HG03280 (cell line): ENCODE measurements at regions not wholly inside any gene's neighbourhood (a gene's known extent, or its start where the extent isn't known, plus 50 kb on each side); places are given as distances from the start of the nearest gene placed in this dataset.

ENCODE experiments used
- ATAC-seq: cut with Tn5 transposase; IDR thresholded peaks from one replicate; pipeline ENCODE4 v1.9.1; 2021; ENCODE audit warnings: mild to moderate bottlenecking, moderate library complexity; ENCODE audit not compliant: unreplicated experiment

DNA sequence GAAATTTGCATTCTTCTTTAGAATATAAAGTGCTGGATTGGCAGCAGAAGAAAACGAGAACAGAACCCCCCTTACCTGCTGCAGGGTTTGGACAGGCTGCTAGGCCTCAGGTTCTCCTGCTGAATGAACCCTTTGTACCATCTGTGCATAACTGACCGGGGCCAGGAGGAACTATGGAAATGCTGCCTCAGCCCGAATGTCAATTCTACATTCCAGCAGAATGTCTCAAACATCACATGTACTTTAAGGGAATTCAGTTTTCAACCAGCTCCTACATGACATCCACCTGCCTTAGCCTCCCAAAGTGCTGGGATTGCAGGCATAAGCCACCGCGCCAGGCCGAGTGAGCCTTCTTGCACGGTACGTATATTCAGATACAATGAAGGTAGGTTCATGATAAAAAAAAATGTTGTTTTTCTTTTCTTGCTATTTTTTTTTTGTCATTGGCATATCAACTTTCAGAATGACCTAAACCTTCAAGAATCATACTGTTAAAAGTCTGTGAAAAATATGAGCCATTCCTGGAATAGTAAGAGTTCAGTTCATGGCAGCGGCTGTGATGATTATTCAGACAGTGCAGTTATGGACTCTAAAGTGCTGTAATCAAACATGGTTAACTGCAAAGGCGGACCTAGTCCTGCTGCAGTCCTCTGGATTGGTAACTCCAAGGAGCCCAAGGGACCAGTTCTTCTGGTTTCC is 84.4 kb upstream of the TNS3 start:
- ATAC-seq, result no peak

DNA sequence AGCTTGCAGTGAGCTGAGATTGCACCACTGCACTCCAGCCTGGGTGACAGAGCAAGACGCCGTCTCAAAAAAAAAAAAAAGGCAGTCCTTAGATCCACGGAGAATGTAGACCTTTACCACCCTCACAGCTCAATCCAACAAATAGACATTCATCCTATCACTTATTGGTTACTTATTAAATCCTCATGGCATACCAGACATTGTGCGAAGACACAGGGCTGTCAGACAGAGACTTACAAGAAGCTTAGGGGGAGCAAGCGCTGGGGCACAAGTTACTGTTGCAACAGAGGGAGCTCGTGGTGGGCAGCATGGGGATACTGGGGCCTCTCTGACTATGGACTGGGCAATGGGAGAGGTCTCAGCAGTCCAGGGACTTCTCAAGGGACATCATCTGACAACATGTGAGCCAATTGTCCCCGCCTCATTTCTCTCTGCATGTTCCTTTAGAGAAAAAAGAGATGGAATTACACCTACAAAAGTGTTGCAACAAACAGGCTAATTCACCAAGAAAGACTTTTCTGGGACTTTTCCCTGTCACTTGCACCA is 82.8 kb upstream of the TNS3 start:
- no peak for ATAC-seq

DNA sequence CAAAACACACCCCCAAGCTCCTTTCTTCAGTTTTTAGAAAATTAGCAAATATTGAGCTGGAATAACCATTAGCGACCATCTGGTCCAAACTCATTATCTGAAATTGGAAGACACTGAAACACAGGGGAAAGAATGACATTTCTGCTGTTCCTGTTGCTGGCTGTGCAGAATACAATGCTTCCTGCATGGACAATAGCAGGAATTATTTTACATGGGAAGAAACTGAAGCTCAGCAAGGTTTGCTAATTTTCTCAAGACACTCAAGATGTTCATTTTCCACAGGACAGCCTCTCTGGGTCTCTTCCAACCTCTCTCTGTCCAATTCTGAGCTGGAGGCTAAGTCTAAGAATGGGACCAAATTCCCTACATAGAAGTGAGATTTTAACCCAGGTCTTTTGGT is 81.9 kb upstream of the TNS3 start:
- no peak for ATAC-seq

DNA sequence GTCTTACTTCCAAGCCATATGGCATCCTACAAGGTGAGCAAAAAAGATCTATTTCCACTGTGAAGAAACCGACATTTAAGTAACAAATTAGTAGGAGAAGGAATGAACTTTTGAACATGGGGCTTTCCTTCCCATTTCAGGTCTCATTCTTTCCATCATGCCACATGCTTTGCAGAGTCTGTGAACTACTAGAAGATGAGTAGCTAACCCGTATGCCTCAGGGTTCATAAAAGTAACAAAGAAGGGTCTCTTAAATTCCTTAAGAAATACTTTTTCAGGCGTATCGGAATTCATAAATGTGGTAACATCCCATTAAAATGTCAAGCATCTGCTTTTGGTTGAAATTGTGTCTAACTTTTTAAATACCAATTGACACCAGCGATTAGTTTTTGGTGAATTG is 81.3 kb upstream of the TNS3 start:
- ATAC-seq, result no peak

DNA sequence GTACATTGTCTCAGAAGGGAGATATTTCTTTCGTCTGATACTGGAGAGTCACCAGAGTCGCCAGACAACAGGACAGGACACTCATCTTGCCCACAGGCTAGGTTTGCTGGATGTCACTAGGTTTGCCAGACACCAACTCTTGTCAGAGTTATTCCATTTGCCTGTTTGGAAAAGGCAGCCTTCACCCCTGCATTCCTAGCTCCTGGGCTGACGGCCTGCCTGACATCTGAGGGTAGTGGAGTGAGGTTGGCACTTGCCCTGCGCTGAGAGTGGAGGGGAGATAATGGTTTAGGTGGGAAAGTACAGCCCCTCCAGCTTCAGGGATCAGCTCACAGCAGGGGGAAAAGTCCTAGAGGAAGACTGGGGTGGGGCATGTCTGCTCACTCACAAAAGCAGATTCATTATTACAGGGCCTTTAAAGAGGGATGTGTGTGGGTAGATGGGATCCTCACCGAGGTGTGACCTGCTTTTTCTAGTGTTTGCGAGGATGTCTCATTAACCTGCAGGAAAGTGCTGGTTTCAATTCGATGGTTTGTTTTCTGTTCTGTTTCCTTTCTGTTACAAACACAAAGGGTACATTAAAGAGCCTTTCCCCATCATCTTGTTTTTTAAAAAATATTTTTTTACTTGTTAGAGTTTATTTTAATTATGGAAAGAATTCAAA is 79.3 kb upstream of the TNS3 start:
- no peak for ATAC-seq

DNA sequence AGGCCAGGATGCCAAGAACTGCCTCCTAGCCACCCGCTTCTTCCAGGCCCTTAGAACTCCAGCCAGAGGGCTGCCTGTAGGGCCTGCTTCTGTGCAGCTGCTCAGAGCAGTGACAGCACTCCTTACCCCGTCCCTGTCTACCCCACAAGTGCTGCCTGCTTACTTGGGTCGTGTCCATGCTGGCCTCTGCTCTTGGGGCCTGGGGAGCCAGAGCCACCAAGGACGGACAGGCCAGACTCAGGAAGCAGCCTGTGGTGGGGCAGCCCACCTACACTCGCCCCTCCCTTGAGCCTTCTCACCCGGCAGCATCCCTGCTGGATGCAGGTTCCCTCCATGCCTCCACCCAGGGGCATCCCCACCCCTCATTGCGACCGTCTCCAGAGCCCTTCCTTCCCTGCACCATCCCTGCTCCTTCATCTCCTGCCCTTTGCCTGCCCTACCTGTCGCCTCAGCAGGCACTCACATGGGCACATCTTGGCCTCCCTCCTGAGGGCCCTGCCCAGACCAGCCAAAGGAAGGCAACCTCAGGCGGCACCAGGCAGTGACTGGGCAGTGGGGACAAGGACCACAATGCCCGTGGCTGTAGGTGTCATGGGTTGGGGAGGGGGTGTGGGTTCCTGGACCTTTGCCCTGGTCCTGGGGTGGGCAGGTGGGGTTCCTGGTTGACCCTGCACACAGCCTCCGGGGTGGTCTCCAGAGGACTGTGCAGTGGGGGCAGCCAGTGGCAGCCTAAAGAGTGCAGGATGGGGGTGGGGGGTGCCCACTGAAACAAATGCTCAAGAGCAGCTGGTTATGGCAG is 78.0 kb upstream of the TNS3 start:
- no peak for ATAC-seq

DNA sequence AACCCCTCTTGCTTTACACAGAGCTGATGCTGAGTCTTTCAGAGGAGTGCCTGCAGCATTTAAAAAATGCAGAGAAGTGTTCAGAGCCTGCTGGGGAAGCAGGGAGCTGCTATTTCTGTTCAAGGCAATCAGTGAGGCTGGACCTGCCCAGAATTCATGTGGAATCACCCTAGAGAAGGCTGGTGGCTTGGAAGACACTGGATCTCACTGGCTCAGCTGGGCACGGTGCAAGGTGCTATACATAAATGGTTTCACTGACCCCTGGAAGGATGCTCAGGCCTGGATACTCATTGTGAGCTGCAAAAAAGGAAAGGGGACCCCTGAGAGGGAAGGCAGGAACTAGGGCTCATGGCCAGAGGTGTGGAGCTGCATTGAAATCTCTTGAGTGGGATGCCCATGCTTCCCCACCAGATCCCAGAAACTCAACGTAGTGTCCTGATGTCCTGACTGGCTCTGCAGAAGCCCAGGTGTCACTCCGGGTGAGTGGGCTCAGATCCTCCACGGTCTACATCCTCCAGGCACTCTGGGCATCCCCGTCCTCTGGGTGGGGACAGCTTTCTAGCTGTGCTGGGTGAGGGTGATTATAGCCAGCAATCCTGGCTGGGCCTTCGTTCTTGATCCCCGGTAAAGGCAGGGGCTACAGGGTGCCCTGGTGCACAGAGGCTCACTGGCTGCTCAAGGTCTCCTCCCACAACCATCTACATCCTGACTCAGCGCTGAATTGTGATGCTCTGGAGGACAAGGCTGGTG is 77.2 kb upstream of the TNS3 start:
- no peak for ATAC-seq

DNA sequence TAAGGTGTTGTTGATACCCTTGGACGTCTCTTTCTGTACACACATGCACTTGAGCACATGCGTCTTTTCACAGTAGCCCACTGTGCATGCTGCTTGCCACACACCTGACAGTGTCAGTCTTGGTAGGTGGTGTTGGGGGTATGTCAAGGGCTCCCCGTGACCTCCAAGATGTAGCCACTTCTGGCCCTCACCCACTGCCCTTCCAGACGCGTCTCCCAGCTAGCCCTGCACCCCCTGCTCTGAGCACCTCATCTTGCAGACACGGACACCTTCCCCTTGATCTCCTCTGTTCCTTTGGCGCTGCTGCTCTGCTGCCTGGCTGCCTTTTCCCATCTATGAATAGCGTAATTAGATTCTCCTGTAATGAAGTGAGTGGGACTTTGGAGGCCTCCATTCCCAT is 75.2 kb upstream of the TNS3 start:
- no peak for ATAC-seq

DNA sequence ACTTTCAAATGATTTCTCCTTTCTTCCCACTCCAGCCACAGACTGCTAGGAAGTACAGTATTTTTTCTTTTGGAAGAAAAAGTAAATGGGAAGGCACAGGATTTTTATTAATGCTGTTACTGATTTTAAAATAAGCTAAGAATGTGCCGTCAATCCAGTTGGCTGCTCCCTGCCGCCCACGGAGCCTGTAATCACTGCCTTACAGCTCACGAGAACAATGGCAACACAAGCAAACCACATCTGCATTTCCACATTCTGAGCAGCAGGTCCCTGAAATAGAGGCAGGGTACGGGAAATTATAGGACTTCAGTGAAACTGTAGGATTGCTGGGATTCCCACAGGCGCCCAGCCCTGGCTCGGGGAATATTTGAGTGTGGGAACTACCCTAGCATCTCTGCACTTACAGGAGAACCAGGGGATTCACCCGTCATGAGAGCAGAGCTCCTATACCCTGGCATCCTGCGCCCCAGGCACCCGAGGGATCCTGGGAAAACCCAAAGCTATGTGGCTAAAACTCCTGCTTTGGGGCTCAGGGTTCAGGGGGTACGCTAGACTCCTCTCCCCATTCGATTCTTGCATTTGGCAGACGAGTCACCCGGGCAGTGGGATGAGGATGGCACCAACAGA is 72.9 kb upstream of the TNS3 start:
- ATAC-seq, result no peak

DNA sequence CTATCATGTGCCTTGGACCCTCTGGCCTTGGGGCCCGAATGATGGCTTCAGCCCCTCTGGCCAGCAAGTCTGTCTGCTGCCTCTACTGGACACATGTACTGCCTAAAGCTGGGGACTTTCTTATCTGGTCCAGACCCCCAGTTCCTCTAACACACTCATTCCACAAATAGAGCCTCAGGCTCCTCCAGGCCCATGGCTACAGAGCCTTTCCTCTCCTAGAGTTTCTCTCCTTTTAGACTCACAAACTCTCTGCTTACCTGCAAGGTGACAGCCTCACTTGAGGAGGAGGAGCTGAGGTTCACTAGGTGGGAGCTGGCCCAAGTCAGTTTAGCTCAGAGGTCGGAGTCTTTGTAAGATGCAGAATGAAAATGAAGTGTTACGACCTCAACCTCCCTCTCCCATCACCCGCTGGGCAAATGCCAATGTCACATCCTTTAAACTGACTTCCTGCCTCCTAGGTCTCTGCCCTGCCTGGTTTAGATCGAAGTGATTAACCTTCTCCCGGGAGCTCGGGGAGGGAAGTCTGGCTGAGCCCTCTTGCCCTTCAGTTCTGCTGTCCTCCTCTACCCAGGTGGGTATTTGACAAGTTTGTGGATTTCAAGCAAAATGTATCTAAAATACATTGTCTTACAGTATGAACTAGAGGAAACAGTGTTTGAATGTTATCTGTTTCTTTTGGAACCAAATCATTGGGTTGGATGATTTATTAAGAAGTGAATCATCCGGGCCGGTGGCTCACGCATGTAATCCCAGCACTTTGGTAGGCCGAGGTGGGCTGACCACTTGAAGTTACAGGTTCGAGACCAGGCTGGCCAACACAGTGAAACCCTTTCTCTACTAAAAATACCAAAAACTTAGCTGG is 71.9 kb upstream of the TNS3 start:
- no peak for ATAC-seq

DNA sequence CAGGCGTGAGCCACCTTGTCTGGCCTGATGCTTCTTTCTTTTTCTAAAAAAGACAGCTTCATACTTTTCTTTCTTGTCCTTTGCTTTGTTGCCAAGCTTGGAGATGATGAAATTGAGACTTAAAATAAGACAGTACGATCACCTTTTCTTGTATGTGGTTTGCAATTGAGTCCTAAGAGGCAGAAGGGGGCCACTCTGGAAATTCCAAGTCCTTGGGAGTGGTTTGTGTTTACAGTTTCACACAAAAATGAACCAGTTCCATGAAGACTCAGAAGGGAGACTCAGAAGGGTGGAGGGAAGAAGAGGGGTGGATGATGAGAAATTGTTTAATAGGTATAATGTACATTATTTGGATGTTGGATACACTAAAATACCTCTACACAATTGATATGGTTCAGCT is 70.7 kb upstream of the TNS3 start:
- ATAC-seq, result no peak

DNA sequence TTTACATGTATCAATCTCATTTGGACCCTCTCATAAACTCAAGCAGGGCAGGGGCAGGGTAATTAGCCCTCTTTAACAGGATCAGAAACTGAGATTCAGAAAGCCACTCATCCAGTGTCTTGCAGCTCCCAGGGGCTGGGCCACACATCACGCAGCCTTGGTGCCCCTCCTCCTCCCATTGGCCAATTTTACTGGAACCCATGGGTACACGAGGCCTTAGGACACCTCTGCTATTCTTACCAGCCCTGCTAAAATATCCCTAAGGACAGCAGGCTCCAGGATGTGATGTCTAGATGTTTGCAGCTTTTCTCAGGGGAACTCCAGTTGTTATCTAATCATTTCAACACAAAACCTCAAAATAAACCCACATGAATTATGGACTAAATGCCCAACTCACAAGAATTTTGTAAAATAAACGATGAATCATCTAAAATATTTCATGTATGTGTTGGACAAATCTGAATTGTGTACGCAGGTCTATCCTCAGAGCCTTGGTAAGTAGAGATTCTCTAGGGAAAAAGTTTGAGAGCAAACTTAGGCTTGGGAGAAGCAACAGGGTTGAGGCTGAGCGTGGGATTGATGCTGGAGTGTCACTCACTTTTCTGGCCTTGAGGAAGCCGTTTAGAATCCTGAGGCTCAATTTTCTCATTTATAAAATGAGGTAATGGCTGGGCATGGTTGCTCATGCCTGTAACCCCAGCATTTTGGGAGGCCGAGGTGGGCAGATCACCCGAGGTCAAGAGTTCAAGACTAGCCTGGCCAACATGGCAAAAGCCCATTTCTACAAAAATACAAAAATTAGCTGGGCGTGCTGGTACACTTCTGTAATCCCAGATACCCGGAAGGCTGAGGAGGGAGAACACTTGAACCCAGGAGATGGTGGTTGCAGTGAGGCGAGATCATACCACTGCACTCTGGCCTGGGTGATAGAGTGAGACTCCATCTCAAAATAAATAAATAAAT is 69.7 kb upstream of the TNS3 start:
- no peak for ATAC-seq

DNA sequence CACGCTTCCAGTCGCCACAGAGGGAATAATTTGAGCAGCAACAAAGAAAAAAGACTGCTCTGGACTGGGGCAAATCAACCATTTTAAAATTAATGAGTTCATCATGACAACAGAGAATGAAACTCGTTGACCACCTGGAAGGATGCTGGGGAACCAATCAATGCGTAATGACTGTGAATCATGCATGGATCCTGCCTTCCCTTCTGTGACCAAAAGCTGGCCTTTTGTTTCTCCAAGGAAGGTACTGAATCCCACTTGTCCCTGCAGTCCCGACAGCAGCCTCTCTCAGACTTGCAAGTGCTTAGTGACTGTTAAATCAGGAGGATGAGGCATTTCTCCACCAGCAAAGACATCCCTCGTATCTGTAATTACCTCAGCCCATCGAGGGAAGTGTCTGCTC is 68.0 kb upstream of the TNS3 start:
- no peak for ATAC-seq

DNA sequence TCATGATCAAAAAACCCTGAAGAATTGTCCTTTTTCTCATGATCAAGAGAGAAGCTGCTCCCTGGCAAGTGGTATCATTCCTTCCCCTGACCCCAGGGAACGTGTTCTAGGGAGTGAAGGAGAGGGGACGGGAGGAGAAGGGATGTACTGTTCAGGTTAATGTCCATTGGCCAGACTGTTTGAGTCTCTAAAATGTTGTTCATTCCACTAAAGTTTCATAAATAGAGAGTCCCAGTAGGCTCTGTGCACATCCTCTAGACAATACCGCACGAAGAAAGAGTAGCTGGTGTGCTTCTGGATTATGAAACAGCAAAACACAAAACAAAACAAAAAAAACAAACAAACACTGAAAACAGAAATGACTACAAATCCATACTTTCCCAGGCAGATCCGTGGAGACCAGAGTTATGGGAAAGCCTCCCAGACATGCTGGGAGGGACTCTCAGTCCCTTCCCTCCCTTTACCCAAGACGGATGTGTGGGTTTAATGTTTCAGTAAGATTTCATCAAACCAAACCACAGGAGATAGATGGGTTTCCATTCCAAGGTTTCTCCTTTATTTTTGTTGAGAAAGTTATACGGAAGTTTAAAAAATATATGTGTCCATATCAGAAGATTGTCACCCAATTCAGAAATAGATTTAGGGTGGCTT is 66.5 kb upstream of the TNS3 start:
- no peak for ATAC-seq

DNA sequence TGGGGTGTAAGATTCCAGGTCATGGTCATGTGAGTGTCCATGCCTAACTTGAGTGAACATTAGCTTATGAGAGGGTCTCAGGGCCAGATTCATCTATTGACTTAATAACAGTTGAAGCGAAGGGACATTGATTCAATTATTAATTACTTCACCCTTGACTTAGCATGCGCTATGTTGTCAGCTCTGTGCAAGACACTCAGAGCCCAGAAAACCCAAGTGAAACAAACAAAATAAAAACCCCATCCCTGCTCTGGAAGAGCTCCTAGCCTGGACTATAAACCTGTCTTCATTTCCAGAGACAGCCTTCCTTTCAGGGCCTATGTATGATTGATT is 66.0 kb upstream of the TNS3 start:
- ATAC-seq, result no peak

DNA sequence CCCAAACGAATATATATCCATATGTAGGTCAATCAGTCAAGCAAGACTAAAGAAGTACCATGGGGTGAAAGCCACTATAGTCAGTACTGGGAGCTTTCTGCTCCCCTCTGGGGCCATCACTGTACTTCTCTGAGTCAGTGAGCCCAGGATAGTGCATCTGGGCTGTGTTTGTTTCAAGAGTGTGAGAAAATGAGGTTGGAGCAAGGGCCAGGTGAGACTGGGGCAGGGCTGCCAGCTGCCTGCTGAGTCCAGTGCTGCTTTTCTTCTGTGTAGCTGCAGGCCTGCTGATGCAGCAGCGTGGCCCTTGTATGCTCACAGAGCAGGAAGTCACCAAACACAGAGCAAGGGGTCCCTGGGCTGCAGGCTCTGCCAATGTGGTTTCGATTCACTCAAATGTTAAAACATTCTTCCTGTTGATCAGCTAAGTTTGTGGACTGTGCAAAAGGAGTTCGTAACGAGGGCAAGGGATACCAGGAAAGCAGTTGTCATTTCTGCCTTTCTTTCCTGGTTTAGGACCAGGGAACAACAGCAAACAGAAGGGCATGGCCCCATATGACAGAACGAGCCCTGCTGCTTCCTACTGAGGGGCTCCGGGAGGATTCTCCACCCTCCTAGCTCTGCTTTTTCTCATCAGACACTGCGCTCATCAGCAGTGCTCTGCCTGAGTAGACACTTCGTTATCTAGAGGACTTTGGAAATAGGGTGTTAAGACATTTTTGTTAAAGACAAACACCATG is 65.4 kb upstream of the TNS3 start:
- ATAC-seq, result peak; percentile 55

DNA sequence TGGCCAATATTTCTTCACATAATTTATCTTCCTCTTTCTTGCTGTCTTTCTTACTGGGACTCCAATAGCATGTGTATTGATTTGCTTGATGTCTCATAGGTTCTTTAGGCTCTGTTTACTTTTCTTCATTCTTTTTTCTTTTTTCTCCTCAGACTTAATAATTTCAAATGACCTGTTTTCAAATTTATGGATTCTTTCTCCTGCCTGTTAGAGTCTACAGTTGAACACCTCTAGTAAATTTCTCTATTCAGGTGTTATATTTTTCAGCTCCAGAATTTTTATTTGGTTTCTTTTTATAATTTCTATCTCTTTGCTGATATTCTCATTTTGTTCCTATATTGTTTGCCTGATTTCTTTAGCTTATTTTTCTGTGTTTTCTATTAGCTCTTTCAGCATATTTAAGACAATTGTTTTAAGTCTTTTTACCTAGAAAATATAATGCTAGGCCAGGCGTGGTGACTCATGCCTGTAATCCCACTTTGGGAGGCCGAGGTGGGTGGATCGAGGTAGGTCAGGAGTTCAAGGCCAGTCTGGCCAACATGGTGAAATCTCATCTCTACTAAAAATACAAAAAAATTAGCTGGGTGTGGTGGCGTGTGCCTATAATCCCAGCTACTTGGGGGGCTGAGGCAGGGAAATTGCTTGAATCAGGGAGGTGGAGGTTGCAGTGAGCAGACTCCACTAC is 61.9 kb upstream of the TNS3 start:
- ATAC-seq, result no peak
